Caco-2 (cell line): ENCODE measurements at regions not wholly inside any gene's neighbourhood (a gene's known extent, or its start where the extent isn't known, plus 50 kb on each side); places are given as distances from the start of the nearest gene placed in this dataset.

Experiments
- BruUV-seq: library from RNA; stranded (reverse); fragments of 400-500 nt; replicated peaks from 2 replicates; lab custom pipeline; 2021; lab: Mats Ljungman, UMichigan
- CTCF ChIA-PET: fragments of 300-600 bp; sonication (Branson Sonifier 250); formaldehyde crosslinking; loops from one replicate; lab custom pipeline; 2022; ENCODE audit warnings: antibody characterized with exemption; lab: Charles Lee
- POLR2A ChIA-PET: fragments of 300-600 bp; sonication (Branson Sonifier 250); formaldehyde crosslinking; loops from one replicate; lab custom pipeline; 2022; ENCODE audit warnings: antibody characterized with exemption; lab: Charles Lee
- DNase-seq, 2 experiments: peaks; one replicate each; pipeline versions ENCODE4 v3.0.0 to v3.0.0-alpha.2; 2020 to 2022
- H3K27me3 ChIP-seq: replicated peaks from 2 replicates; pipeline ENCODE4 v1.6.0; 2011; ENCODE audit warnings: low read length; ENCODE audit not compliant: control insufficient read depth, insufficient read depth
- H3K36me3 ChIP-seq: 2 replicates; pipeline ENCODE4 v1.5.1; 2011; ENCODE audit warnings: low read length; ENCODE audit not compliant: control insufficient read depth, insufficient read depth
- H3K4me1 ChIP-seq: fragments of 250-450 bp; sonication (Bioruptor Pico); 2 replicates; pipeline ENCODE4 v1.5.1; 2020; ENCODE audit warnings: mild to moderate bottlenecking
- H3K4me3 ChIP-seq: 2 replicates; pipeline ENCODE4 v1.5.1; 2011; ENCODE audit warnings: low read depth, mild to moderate bottlenecking, control low read depth, low read length
- H3K9me3 ChIP-seq: fragments of 250-450 bp; sonication (Bioruptor Pico); 2 replicates; pipeline ENCODE4 v1.5.1; 2020; ENCODE audit warnings: mild to moderate bottlenecking, moderate library complexity
- H3K27ac Mint-ChIP-seq: one replicate; pipeline ENCODE4 v1.8.0; 2022; ENCODE audit warnings: mixed read lengths; ENCODE audit not compliant: unreplicated experiment
- H3K27me3 Mint-ChIP-seq: one replicate; pipeline ENCODE4 v1.8.0; 2022; ENCODE audit warnings: mixed read lengths; ENCODE audit not compliant: insufficient read depth, unreplicated experiment
- H3K36me3 Mint-ChIP-seq: one replicate; pipeline ENCODE4 v1.8.0; 2022; ENCODE audit warnings: mild to moderate bottlenecking, mixed read lengths; ENCODE audit not compliant: insufficient read depth, unreplicated experiment
- H3K4me1 Mint-ChIP-seq: one replicate; pipeline ENCODE4 v1.8.0; 2022; ENCODE audit warnings: low read depth, mixed read lengths; ENCODE audit not compliant: unreplicated experiment
- H3K4me3 Mint-ChIP-seq: one replicate; pipeline ENCODE4 v1.8.0; 2022; ENCODE audit warnings: mild to moderate bottlenecking, moderate library complexity, mixed read lengths; ENCODE audit not compliant: unreplicated experiment
- H3K9me3 Mint-ChIP-seq: one replicate; pipeline ENCODE4 v1.8.0; 2022; ENCODE audit warnings: mixed read lengths; ENCODE audit not compliant: unreplicated experiment
- CTCF ChIP-seq, 2 experiments: fragments of 200-600 bp in 1 of 2; IDR thresholded peaks; 1 replicate in 1 of 2; 2 replicates in 1 of 2; pipeline versions ENCODE4 v1.5.1 to v1.8.0; 2011 to 2022; ENCODE audit warnings: antibody characterized with exemption in 1 of 2, control low read depth in 1 of 2, inconsistent platforms in 1 of 2, low read depth in 1 of 2, low read length in 1 of 2, mild to moderate bottlenecking in 1 of 2, moderate library complexity in 1 of 2; ENCODE audit not compliant: insufficient read depth in 1 of 2, severe bottlenecking in 1 of 2, unreplicated experiment in 1 of 2
- intact Hi-C: fragments of 100-400 bp; cut with micrococcal nuclease; formaldehyde crosslinking; loops from one replicate; pipeline ENCODE4 v1.10.0; 2022; ENCODE audit not compliant: unreplicated experiment

GRCh38 chr19:7419153-7419552 lies 69.7 kb downstream of the PEX11G start:
- peaks cover 33% of the 10 kb centered on the region for H3K4me1 ChIP-seq
- H3K4me1 Mint-ChIP-seq = peaks cover 33% of the 10 kb centered on the region
- peak overlapping the region; percentile 62 for H3K27ac Mint-ChIP-seq
- H3K9me3 ChIP-seq = no peaks in the 10 kb centered on the region
- POLR2A ChIA-PET = no interaction called here
- H3K4me3 ChIP-seq = no peak overlapping the region
- no peaks in the 10 kb centered on the region for H3K27me3 Mint-ChIP-seq
- no peaks in the 10 kb centered on the region for H3K27me3 ChIP-seq
- peaks cover 29% of the 10 kb centered on the region for H3K36me3 Mint-ChIP-seq
- no peak overlapping the region for H3K4me3 Mint-ChIP-seq
- CTCF ChIA-PET = no interaction called here
- no TSS peak for BruUV-seq
- H3K36me3 ChIP-seq = no peaks in the 10 kb centered on the region
- no peaks in the 10 kb centered on the region for H3K9me3 Mint-ChIP-seq
- TF ChIP-seq CTCF (IDR thresholded peaks at IDR 0.05; ENCODE audit: insufficient read depth in 1 of 2, low read depth in 1 of 2, low read length in 1 of 2, severe bottlenecking in 1 of 2, unreplicated experiment in 1 of 2) = no peak
- intact Hi-C loops = no loop called here
- no peak for DNase-seq

DNA sequence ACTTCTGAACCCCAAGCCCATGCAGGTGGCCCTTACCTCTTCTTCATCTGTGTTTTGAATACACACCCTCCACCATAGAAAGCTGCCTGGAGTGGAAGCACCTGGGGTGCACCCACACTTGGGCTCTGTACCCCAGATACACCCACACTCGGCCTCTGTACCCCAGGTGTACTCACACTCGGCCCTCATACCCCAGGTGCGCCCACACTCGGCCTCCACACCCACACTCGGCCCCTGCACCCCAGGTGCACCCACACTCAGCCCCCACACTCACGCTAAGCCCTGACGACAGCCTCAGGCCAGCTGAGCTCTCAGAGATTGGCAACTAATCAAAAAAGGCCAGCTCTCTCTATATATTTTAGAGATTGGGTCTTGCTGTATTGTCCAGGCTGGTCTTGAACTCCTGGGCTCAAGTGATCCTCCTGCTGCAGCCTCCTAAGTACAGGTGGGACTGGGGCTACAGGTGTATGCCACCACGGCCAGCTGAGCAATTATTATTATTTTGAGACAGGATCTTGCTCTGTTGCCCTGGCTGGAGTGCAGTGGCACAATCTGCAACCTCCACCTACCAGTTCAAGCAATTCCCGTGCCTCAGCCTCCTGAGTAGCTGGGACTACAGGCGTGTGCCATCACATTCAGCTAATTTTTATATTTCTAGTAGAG lies 68.9 kb downstream of the PEX11G start:
- Histone ChIP-seq H3K36me3 (no peaks in the 10 kb centered on the region), H3K9me3 (no peaks in the 10 kb centered on the region), H3K4me3 (no peak overlapping the region), H3K27me3 (no peaks in the 10 kb centered on the region), H3K4me1 (peaks cover 38% of the 10 kb centered on the region)
- no TSS peak for BruUV-seq
- peaks cover 31% of the 10 kb centered on the region for H3K4me1 Mint-ChIP-seq
- CTCF ChIA-PET = no interaction called here
- POLR2A ChIA-PET = no interaction called here
- no peak overlapping the region for H3K4me3 Mint-ChIP-seq
- peak overlapping the region; percentile 62 for H3K27ac Mint-ChIP-seq
- no peaks in the 10 kb centered on the region for H3K27me3 Mint-ChIP-seq
- intact Hi-C loops = no loop called here
- peaks cover 32% of the 10 kb centered on the region for H3K36me3 Mint-ChIP-seq
- TF ChIP-seq CTCF (IDR thresholded peaks at IDR 0.05; ENCODE audit: insufficient read depth in 1 of 2, low read depth in 1 of 2, low read length in 1 of 2, severe bottlenecking in 1 of 2, unreplicated experiment in 1 of 2) = no peak
- DNase-seq = no peak
- H3K9me3 Mint-ChIP-seq = no peaks in the 10 kb centered on the region

DNA sequence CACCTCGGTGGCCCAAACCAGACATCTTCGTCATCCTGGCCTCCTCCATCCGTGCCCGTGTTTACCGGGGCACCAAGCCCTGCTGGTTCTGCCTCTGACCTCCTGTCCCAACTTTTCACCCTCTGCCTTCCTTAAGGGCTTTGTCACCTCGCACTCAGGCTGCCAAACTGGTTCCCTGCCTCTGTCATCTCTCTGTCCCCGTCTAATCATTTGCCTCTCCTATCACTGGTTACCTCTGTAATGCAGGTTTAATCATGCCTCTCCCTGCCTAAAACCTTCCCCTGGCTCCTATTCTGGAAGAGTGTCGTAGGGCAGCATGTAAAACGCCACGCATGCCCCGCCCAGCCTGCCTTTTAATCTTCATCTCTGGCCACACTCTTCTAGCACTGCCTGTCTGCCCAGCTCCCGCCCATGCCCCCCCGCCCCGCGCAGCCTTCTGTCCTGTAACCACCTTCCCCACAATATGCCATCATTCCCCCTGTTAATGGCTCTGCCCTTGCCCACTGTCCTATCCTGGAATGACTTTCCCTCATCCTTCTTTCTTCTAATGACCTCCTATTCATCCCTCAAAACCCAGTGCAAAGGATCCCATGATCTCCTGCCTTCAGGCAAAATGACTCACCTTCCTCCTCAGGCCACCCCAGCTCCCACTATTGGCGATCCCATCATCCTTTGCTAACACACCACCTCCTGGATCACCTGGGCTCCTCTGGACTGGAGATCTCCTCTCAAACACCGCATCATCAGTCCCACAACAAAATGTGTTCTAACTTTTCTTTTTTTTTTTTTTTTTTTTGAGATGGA lies 66.7 kb downstream of the PEX11G start:
- ChIA-PET CTCF (no interaction called here), POLR2A (no interaction called here)
- no peaks in the 10 kb centered on the region for H3K36me3 ChIP-seq
- Mint-ChIP-seq H3K4me3 (peak overlapping the region; percentile 4), H3K27me3 (no peaks in the 10 kb centered on the region), H3K36me3 (peaks cover 30% of the 10 kb centered on the region), H3K4me1 (peaks cover 24% of the 10 kb centered on the region), H3K27ac (peak overlapping the region; percentile 82), H3K9me3 (no peaks in the 10 kb centered on the region)
- H3K27me3 ChIP-seq = no peaks in the 10 kb centered on the region
- TF ChIP-seq CTCF (IDR thresholded peaks at IDR 0.05; ENCODE audit: insufficient read depth in 1 of 2, low read depth in 1 of 2, low read length in 1 of 2, severe bottlenecking in 1 of 2, unreplicated experiment in 1 of 2) = no peak
- H3K4me3 ChIP-seq = no peak overlapping the region
- intact Hi-C loops = no loop called here
- no TSS peak for BruUV-seq
- H3K9me3 ChIP-seq = no peaks in the 10 kb centered on the region
- peaks cover 51% of the 10 kb centered on the region for H3K4me1 ChIP-seq
- DNase-seq = no peak
